Glomerular visceral epithelial cell (primary cell): ENCODE measurements at regions not wholly inside any gene's neighbourhood (a gene's known extent, or its start where the extent isn't known, plus 50 kb on each side); places are given as distances from the start of the nearest gene placed in this dataset.
"Not testable (repeated sequence)": the region's sequence is repeated elsewhere in the genome, so short reads cannot be mapped to it uniquely, and the experiment has no call there.

ENCODE experiments used
- DNase-seq: peaks from one replicate; pipeline ENCODE4 v3.0.0-alpha.2; 2016; ENCODE audit errors: extremely low spot score

- no peak for DNase-seq
Measured at GRCh38 chr15:61410662-61411061, 181.6 kb upstream of the RORA start.

- no peak for DNase-seq
Measured at GRCh38 chr15:61404567-61404966, 175.5 kb upstream of the RORA start.

GRCh38 chr15:61403884-61404283 lies 174.8 kb upstream of the RORA start:
- no peak for DNase-seq

- DNase-seq = no peak
Measured at GRCh38 chr15:61401903-61402698, 173.0 kb upstream of the RORA start.

- no peak for DNase-seq
Measured at GRCh38 chr15:61398310-61398709, 169.2 kb upstream of the RORA start.

- DNase-seq = no peak
Measured at GRCh38 chr15:61396235-61396919, 167.3 kb upstream of the RORA start.

GRCh38 chr15:61393949-61394348 lies 164.8 kb upstream of the RORA start:
- no peak for DNase-seq

GRCh38 chr15:61393524-61393923 lies 164.4 kb upstream of the RORA start:
- no peak for DNase-seq

- no peak for DNase-seq
Measured at GRCh38 chr15:61390138-61390537, 161.0 kb upstream of the RORA start.

- no peak for DNase-seq
Measured at GRCh38 chr15:61389334-61390028, 160.4 kb upstream of the RORA start.

GRCh38 chr15:61387675-61388074 lies 158.6 kb upstream of the RORA start:
- DNase-seq = no peak

GRCh38 chr15:61383421-61383820 lies 154.3 kb upstream of the RORA start:
- DNase-seq = no peak

- no peak for DNase-seq
Measured at GRCh38 chr15:61382927-61383326, 153.8 kb upstream of the RORA start.

- DNase-seq = no peak
Measured at GRCh38 chr15:61381501-61381900, 152.4 kb upstream of the RORA start.

- DNase-seq = no peak
Measured at GRCh38 chr15:61380270-61380669, 151.2 kb upstream of the RORA start.

GRCh38 chr15:61379005-61379404 lies 149.9 kb upstream of the RORA start:
- DNase-seq = no peak

- no peak for DNase-seq
Measured at GRCh38 chr15:61376961-61377360, 147.9 kb upstream of the RORA start.

- DNase-seq = no peak
Measured at GRCh38 chr15:61376516-61376915, 147.4 kb upstream of the RORA start.

- DNase-seq = no peak
Measured at GRCh38 chr15:61374848-61375247, 145.7 kb upstream of the RORA start.

- DNase-seq = no peak
Measured at GRCh38 chr15:61367953-61368352, 138.9 kb upstream of the RORA start.

- no peak for DNase-seq
Measured at GRCh38 chr15:61364871-61365270, 135.8 kb upstream of the RORA start.

GRCh38 chr15:61362912-61363311 lies 133.8 kb upstream of the RORA start:
- not testable (repeated sequence) for DNase-seq

GRCh38 chr15:61344293-61344692 lies 115.2 kb upstream of the RORA start:
- DNase-seq = no peak
